ENCODE measurements at regions not wholly inside any gene's neighbourhood (a gene's known extent, or its start where the extent isn't known, plus 50 kb on each side); places are given as distances from the start of the nearest gene placed in this dataset.

DNA sequence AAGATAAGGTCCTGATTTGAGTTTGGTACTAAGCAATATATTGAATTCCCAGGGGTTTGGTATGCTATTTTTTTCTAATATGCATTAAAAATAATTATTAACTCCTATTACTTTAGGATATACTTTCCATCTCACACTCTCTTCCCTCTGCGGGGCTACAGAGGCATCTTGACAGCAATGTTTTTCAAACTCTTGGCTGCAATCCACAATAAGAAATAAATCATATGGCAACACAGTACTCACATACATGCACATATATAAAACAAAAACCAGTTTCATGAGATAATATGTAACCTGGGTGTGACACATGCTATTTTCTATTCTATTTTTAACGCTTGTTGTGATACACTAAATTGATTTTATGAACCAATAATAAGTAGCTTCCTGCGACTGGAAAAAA is 189.5 kb downstream of the UNC5CL start:
- no peaks in the 10 kb centered on the region for H3K36me3 Mint-ChIP-seq (ENCODE audit: unreplicated experiment)
- peaks cover 4% of the 10 kb centered on the region for H3K4me1 Mint-ChIP-seq (ENCODE audit: low read depth, unreplicated experiment)
- no peak overlapping the region for H3K27ac Mint-ChIP-seq (ENCODE audit: unreplicated experiment)
- H3K4me3 Mint-ChIP-seq (ENCODE audit: unreplicated experiment): no peak overlapping the region
- DNase-seq: no peak
- peaks cover 1% of the 10 kb centered on the region for H3K27me3 Mint-ChIP-seq (ENCODE audit: unreplicated experiment)
- no peak for TF ChIP-seq CTCF (IDR thresholded peaks at IDR 0.05; ENCODE audit: partially characterized antibody, unreplicated experiment)
- no peaks in the 10 kb centered on the region for H3K9me3 Mint-ChIP-seq (ENCODE audit: unreplicated experiment)

DNA sequence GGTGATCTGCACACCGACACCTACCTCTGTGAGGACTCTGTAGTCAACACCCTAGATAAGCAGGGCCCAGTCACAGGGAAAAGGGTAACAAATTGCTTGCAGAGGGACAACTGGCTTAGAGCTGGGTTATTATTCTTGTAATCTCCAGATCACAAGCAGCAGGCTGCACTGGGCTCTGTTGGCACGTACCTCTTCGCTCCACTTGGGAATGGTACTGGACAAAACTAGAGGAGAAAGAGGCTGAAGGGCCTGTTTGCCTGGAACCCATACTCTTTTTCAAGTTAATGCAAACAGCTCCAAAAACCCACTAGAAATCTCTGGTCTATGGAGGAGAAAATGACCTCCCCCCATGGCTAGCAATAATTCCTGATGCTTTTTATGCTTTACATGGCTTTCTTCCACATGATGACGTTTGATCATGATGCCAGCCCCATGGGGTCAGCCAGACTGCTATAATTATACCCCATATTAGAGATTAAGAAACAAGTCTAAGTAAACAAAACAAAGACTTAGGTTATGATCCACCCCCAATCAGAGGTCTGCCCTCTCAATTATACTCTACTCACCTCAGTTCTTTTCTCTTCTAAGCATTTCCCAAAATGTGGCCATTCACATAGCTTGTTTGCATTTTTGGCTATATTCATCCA is 190.0 kb downstream of the UNC5CL start:
- Mint-ChIP-seq H3K27ac (ENCODE audit: unreplicated experiment) (no peak overlapping the region), H3K4me1 (ENCODE audit: low read depth, unreplicated experiment) (peaks cover 5% of the 10 kb centered on the region), H3K36me3 (ENCODE audit: unreplicated experiment) (no peaks in the 10 kb centered on the region), H3K27me3 (ENCODE audit: unreplicated experiment) (peaks cover 1% of the 10 kb centered on the region), H3K4me3 (ENCODE audit: unreplicated experiment) (no peak overlapping the region), H3K9me3 (ENCODE audit: unreplicated experiment) (no peaks in the 10 kb centered on the region)
- no peak for DNase-seq
- no peak for TF ChIP-seq CTCF (IDR thresholded peaks at IDR 0.05; ENCODE audit: partially characterized antibody, unreplicated experiment)

DNA sequence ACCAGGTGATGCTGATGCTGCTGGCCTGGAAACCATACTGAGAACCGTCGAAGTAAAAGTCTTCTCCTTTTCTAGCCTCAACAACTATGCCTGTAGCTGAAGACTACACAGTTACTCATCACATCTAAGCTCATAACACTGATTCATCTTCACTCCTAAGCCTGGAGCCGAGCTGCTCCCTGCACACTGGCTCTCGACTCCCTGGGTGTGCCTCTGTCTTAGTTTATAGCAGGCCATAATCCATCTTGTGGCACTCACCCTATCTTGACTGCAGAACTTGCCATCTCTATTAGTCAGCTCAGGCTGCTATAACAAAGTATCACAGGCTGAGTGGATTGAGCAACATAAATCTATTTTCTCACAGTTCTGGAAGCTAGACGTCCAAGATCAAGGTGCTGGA is 191.0 kb downstream of the UNC5CL start:
- Mint-ChIP-seq H3K4me1 (ENCODE audit: low read depth, unreplicated experiment) (peaks cover 5% of the 10 kb centered on the region), H3K27me3 (ENCODE audit: unreplicated experiment) (peaks cover 1% of the 10 kb centered on the region), H3K4me3 (ENCODE audit: unreplicated experiment) (no peak overlapping the region), H3K36me3 (ENCODE audit: unreplicated experiment) (no peaks in the 10 kb centered on the region), H3K27ac (ENCODE audit: unreplicated experiment) (no peak overlapping the region), H3K9me3 (ENCODE audit: unreplicated experiment) (no peaks in the 10 kb centered on the region)
- no peak for TF ChIP-seq CTCF (IDR thresholded peaks at IDR 0.05; ENCODE audit: partially characterized antibody, unreplicated experiment)
- DNase-seq: no peak

GRCh38 chr6:40845553-40845952 is 193.5 kb downstream of the UNC5CL start:
- no peaks in the 10 kb centered on the region for H3K9me3 Mint-ChIP-seq (ENCODE audit: unreplicated experiment)
- no peak overlapping the region for H3K27ac Mint-ChIP-seq (ENCODE audit: unreplicated experiment)
- peaks cover 1% of the 10 kb centered on the region for H3K27me3 Mint-ChIP-seq (ENCODE audit: unreplicated experiment)
- H3K4me1 Mint-ChIP-seq (ENCODE audit: low read depth, unreplicated experiment): peaks cover 5% of the 10 kb centered on the region
- DNase-seq: peak; percentile 66
- TF ChIP-seq CTCF (IDR thresholded peaks at IDR 0.05; ENCODE audit: partially characterized antibody, unreplicated experiment): peak; percentile 75
- no peaks in the 10 kb centered on the region for H3K36me3 Mint-ChIP-seq (ENCODE audit: unreplicated experiment)
- no peak overlapping the region for H3K4me3 Mint-ChIP-seq (ENCODE audit: unreplicated experiment)

DNA sequence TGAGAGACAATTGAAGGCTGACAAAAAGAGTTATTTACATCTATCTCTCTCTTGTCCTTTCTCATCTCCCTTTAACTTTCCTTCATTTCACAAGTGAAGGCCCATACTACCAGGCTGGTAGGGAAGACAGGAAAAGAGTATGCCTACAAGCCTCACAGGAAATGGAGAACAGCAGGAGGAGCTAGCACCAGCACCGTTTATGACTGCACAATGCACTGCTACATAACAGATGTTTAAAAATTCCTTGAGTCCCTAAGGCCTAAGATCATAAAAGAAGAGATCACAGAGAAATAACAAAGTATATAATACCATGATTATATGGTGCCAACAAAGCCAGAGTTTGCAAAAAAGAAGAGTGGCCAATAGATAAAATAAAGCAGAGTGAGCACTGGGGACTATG is 194.8 kb downstream of the UNC5CL start:
- Mint-ChIP-seq H3K4me3 (ENCODE audit: unreplicated experiment) (no peak overlapping the region), H3K27ac (ENCODE audit: unreplicated experiment) (no peak overlapping the region), H3K9me3 (ENCODE audit: unreplicated experiment) (no peaks in the 10 kb centered on the region), H3K4me1 (ENCODE audit: low read depth, unreplicated experiment) (peaks cover 5% of the 10 kb centered on the region), H3K27me3 (ENCODE audit: unreplicated experiment) (peaks cover 1% of the 10 kb centered on the region), H3K36me3 (ENCODE audit: unreplicated experiment) (no peaks in the 10 kb centered on the region)
- no peak for TF ChIP-seq CTCF (IDR thresholded peaks at IDR 0.05; ENCODE audit: partially characterized antibody, unreplicated experiment)
- DNase-seq: no peak

All from glutamatergic neuron (in vitro differentiated cells).